NB4 (cell line): ENCODE measurements at regions not wholly inside any gene's neighbourhood (a gene's known extent, or its start where the extent isn't known, plus 50 kb on each side); places are given as distances from the start of the nearest gene placed in this dataset.

Experiments
- DNase-seq: peaks from one replicate; pipeline ENCODE4 v3.0.0; 2010; ENCODE audit warnings: low read depth
- H3K4me3 ChIP-seq: one replicate; pipeline ENCODE4 v1.5.1; 2011; ENCODE audit warnings: mild to moderate bottlenecking, low read depth, low read length, moderate library complexity
- CTCF ChIP-seq: IDR thresholded peaks from one replicate; pipeline ENCODE4 v1.5.1; 2012; ENCODE audit warnings: low read depth, low read length
- MYC ChIP-seq: IDR thresholded peaks from 2 replicates; pipeline ENCODE4 v1.6.1; 2011; ENCODE audit warnings: low read depth, low read length
- POLR2A ChIP-seq: IDR thresholded peaks from 2 replicates; pipeline ENCODE4 v1.6.1; 2011; ENCODE audit warnings: mild to moderate bottlenecking; ENCODE audit not compliant: insufficient read length; ENCODE audit errors: extremely low read depth
- TF ChIP-seq, protein P1 (sequence below): IDR thresholded peaks from 2 replicates; pipeline ENCODE4 v1.6.1; 2011; ENCODE audit warnings: low read depth, low read length

DNA sequence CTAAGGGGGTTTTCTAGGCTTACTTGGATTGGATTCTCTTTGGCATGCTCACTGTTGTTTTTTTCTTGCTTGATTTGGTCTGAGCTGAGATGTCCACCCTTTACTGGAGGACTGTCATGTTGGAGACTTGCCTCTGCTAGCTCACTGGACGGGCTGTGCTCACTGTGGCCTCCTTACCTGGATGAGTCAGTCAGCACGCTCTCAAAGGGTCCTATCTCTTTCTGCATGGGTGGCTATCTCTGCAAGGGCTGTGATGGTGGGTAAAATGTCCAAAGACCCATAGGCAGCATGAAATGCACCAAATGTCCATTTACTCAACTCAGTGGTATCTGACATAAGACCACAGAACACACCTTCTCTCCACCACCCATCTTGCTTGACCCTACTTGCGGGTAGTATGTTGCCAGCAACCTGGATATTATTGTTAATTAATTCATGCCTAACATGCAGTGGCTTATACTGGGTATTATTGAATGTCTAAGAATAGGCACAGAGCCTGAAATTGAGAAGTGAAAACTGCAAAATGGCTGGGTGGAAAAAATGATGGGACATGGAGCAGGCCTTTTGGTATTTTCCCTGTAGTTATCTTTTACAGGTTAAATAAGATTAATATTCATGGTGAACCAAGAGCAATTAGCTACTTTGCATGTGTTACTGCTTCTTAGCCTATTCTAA is 68.9 kb upstream of the TLE1 start:
- no peak for DNase-seq
- no peak for TF ChIP-seq POLR2A
- H3K4me3 ChIP-seq: no peak overlapping the region

- no peak overlapping the region for H3K4me3 ChIP-seq
- no peak for DNase-seq
- TF ChIP-seq, protein P1, sequence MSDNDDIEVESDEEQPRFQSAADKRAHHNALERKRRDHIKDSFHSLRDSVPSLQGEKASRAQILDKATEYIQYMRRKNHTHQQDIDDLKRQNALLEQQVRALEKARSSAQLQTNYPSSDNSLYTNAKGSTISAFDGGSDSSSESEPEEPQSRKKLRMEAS: no peak
- TF ChIP-seq MYC: no peak
- no peak for TF ChIP-seq CTCF
- TF ChIP-seq POLR2A: no peak
Observed at GRCh38 chr9:81759680-81760215, 70.4 kb upstream of the TLE1 start.

- no peak overlapping the region for H3K4me3 ChIP-seq
- DNase-seq: no peak
- TF ChIP-seq CTCF (no peak), MYC (no peak), POLR2A (no peak)
- TF ChIP-seq, protein P1: no peak
Observed at GRCh38 chr9:81767921-81768320, 78.6 kb upstream of the TLE1 start.

DNA sequence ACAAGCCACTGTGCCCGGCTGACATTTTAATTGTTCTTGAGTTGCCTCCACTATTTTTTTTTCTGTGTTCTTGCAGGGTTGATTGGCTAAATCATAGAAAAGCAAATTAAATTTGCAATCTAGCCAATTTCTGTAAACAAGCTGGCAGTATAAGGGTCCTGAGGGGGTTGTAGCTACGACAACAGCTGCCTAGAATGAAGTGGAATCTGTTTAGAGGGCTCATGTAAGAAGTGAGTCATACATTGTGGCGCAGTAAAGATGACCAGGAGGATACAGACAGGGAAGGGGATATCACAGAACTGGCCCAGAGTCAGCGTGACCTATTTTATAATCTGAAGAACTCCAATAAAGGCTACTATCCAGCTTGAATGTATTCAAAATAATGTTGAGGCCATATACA is 82.2 kb upstream of the TLE1 start:
- no peak overlapping the region for H3K4me3 ChIP-seq
- peak; percentile 12 for DNase-seq
- TF ChIP-seq, protein P1: no peak
- TF ChIP-seq MYC: no peak
- no peak for TF ChIP-seq CTCF
- no peak for TF ChIP-seq POLR2A

DNA sequence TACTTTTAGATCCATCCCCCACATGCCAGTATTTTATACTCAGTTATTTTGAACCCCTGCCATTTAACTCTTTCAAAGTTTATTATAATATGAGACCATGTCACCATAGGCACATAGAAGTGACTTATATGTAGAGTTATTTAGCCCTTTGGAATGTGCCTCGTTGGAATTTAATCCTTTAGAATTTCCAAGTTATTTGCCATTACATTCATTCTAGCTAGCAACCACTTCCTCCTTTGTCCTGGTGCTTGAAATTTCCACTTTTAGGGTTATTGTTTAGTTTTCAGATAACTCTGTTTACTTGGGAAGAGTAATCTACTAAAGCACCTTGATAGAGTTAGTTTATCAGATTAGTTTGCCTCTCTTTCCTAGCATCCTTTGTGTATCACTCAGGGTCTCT is 82.8 kb upstream of the TLE1 start:
- no peak for TF ChIP-seq CTCF
- no peak for TF ChIP-seq MYC
- TF ChIP-seq POLR2A: no peak
- TF ChIP-seq, protein P1: no peak
- DNase-seq: no peak
- no peak overlapping the region for H3K4me3 ChIP-seq

- no peak overlapping the region for H3K4me3 ChIP-seq
- no peak for DNase-seq
- TF ChIP-seq MYC (no peak), POLR2A (no peak), CTCF (no peak)
- TF ChIP-seq, protein P1: no peak
Observed at GRCh38 chr9:81776390-81776789, 87.0 kb upstream of the TLE1 start.
